Body of pancreas (tissue), 4 donors: ENCODE measurements at regions not wholly inside any gene's neighbourhood (a gene's known extent, or its start where the extent isn't known, plus 50 kb on each side); places are given as distances from the start of the nearest gene placed in this dataset.

Experiments used
- CTCF ChIP-seq, 7 experiments: fragments of 450-650 bp in 4 of 7; fragments of 200-600 bp in 3 of 7; sonication (generic) in 3 of 7; IDR thresholded peaks; one replicate each; pipeline ENCODE4 v1.5.1; 2016 to 2019; ENCODE audit warnings: antibody characterized with exemption in 7 of 7
- POLR2A ChIP-seq, 3 donors: fragments of 450-650 bp; IDR thresholded peaks; one replicate each; pipeline ENCODE4 v1.6.1; 2016; ENCODE audit warnings: antibody characterized with exemption in 3 of 3, mild to moderate bottlenecking in 2 of 3

- TF ChIP-seq POLR2A (IDR thresholded peaks at IDR 0.05), result no peak
- no peak for TF ChIP-seq CTCF (IDR thresholded peaks at IDR 0.05)
Measured at GRCh38 chr16:11465675-11466074, 120.4 kb downstream of the RMI2 start.
